Trophoblast cell (in vitro differentiated cells and primary cell): ENCODE measurements at regions not wholly inside any gene's neighbourhood (a gene's known extent, or its start where the extent isn't known, plus 50 kb on each side); places are given as distances from the start of the nearest gene placed in this dataset.
A peak's percentile ranks its signal among the peaks of the same experiment; 100 is the strongest.

ENCODE experiments used
- DNase-seq, 2 donors: peaks; one replicate each; pipeline ENCODE4 v3.0.0-alpha.2; 2016
- H2AFZ ChIP-seq: 2 replicates; pipeline ENCODE4 v1.6.1; 2013; ENCODE audit warnings: low read length, moderate library complexity, mild to moderate bottlenecking; ENCODE audit not compliant: insufficient read depth, poor library complexity
- H2AK5ac ChIP-seq: 2 replicates; pipeline ENCODE4 v1.6.1; 2013; ENCODE audit warnings: mild to moderate bottlenecking, low read length
- H2BK120ac ChIP-seq: 2 replicates; pipeline ENCODE4 v1.6.1; 2013; ENCODE audit warnings: low read length, mild to moderate bottlenecking, moderate library complexity; ENCODE audit not compliant: insufficient read depth, poor library complexity
- H2BK12ac ChIP-seq: 2 replicates; pipeline ENCODE4 v1.6.1; 2013; ENCODE audit warnings: mild to moderate bottlenecking, low read length, moderate library complexity
- H2BK5ac ChIP-seq: 2 replicates; pipeline ENCODE4 v1.6.1; 2013; ENCODE audit warnings: low read length, low read depth, moderate library complexity, mild to moderate bottlenecking; ENCODE audit not compliant: poor library complexity
- H3K14ac ChIP-seq: 2 replicates; pipeline ENCODE4 v1.6.1; 2013; ENCODE audit warnings: mild to moderate bottlenecking, low read length
- H3K18ac ChIP-seq: 2 replicates; pipeline ENCODE4 v1.6.1; 2013; ENCODE audit warnings: mild to moderate bottlenecking, low read length
- H3K23ac ChIP-seq: 2 replicates; pipeline ENCODE4 v1.6.1; 2013; ENCODE audit warnings: low read length
- H3K27ac ChIP-seq: 2 replicates; pipeline ENCODE4 v1.5.1; 2013; ENCODE audit warnings: low read depth, mild to moderate bottlenecking, inconsistent platforms, low read length, moderate library complexity
- H3K27me3 ChIP-seq: 2 replicates; pipeline ENCODE4 v1.6.1; 2013; ENCODE audit warnings: inconsistent platforms, mild to moderate bottlenecking, low read length, moderate library complexity; ENCODE audit not compliant: insufficient read depth
- H3K36me3 ChIP-seq, 2 experiments: 1 replicate in 1 of 2; 2 replicates in 1 of 2; pipeline ENCODE4 v1.6.1; 2013; ENCODE audit warnings: low read length in 2 of 2, mild to moderate bottlenecking in 2 of 2, moderate library complexity in 1 of 2; ENCODE audit not compliant: insufficient read depth in 2 of 2, control insufficient read depth in 1 of 2
- H3K4ac ChIP-seq: 2 replicates; pipeline ENCODE4 v1.6.1; 2013; ENCODE audit warnings: low read depth, mild to moderate bottlenecking, low read length, moderate library complexity
- H3K4me1 ChIP-seq, 2 experiments: 1 replicate in 1 of 2; 2 replicates in 1 of 2; pipeline ENCODE4 v1.6.1; 2013; ENCODE audit warnings: low read length in 2 of 2, mild to moderate bottlenecking in 2 of 2, moderate library complexity in 1 of 2; ENCODE audit not compliant: insufficient read depth in 2 of 2, control insufficient read depth in 1 of 2
- H3K4me2 ChIP-seq: 2 replicates; pipeline ENCODE4 v1.6.1; 2013; ENCODE audit warnings: inconsistent platforms, mild to moderate bottlenecking, low read length, moderate library complexity
- H3K4me3 ChIP-seq: 2 replicates; pipeline ENCODE4 v1.5.1; 2013; ENCODE audit warnings: mild to moderate bottlenecking, low read depth, low read length, inconsistent platforms
- H3K79me1 ChIP-seq: one replicate; pipeline ENCODE4 v1.6.1; 2013; ENCODE audit warnings: low read length
- H3K79me2 ChIP-seq: 2 replicates; pipeline ENCODE4 v1.6.1; 2013; ENCODE audit warnings: low read length, mild to moderate bottlenecking; ENCODE audit not compliant: control insufficient read depth, insufficient read depth, poor library complexity
- H3K9ac ChIP-seq: 2 replicates; pipeline ENCODE4 v1.6.1; 2013; ENCODE audit warnings: mild to moderate bottlenecking, low read length
- H3K9me3 ChIP-seq: 2 replicates; pipeline ENCODE4 v1.6.1; 2013; ENCODE audit warnings: low read depth, mild to moderate bottlenecking, control low read depth, inconsistent platforms, low read length; ENCODE audit not compliant: insufficient read depth
- H4K12ac ChIP-seq: 2 replicates; pipeline ENCODE4 v1.6.1; 2013; ENCODE audit warnings: low read depth, mild to moderate bottlenecking, low read length, moderate library complexity
- H4K8ac ChIP-seq: 2 replicates; pipeline ENCODE4 v1.6.1; 2013; ENCODE audit warnings: low read depth, mild to moderate bottlenecking, low read length, moderate library complexity
- H4K91ac ChIP-seq: one replicate; pipeline ENCODE4 v1.6.1; 2013; ENCODE audit warnings: low read depth, mild to moderate bottlenecking, low read length, moderate library complexity
- WGBS: extraction: QIAGEN DNeasy Blood & Tissue Kit; methylation state at CpG from one replicate; pipeline ENCODE4 v1.1.7; 2013; ENCODE audit warnings: missing lambda C conversion rate; ENCODE audit not compliant: insufficient read length, insufficient coverage; ENCODE audit errors: extremely low coverage; 5-methylcytosine and 5-hydroxymethylcytosine counted together

- Histone ChIP-seq H3K79me1 (peaks cover 4% of the 10 kb centered on the region), H4K8ac (no peak overlapping the region), H3K36me3 (no peaks in the 10 kb centered on the region), H3K9me3 (peaks cover 4% of the 10 kb centered on the region), H4K91ac (no peak overlapping the region), H3K4me2 (no peak overlapping the region), H3K4me1 (peaks cover 8 to 11% of the 10 kb centered on the region in 2 experiments), H3K4ac (no peak overlapping the region), H3K27ac (no peak overlapping the region), H3K14ac (no peak overlapping the region), H3K27me3 (no peaks in the 10 kb centered on the region), H3K23ac (no peak overlapping the region), H2AFZ (no peak overlapping the region), H2BK12ac (no peak overlapping the region), H4K12ac (no peak overlapping the region), H3K18ac (no peak overlapping the region), H3K4me3 (no peak overlapping the region), H2BK5ac (no peak overlapping the region), H2BK120ac (no peak overlapping the region), H3K79me2 (no peaks in the 10 kb centered on the region), H3K9ac (no peak overlapping the region), H2AK5ac (no peak overlapping the region)
- WGBS = no CpG with 5 or more reads among the region's 2 CpGs
- DNase-seq = no peak
Measured at GRCh38 chr14:66001356-66001755, 484.8 kb upstream of the CCDC196 start.

GRCh38 chr14:66003082-66003730 lies 483.0 kb upstream of the CCDC196 start:
- H3K27me3 ChIP-seq = no peaks in the 10 kb centered on the region
- no peak overlapping the region for H4K8ac ChIP-seq
- H2AK5ac ChIP-seq = no peak overlapping the region
- H3K9me3 ChIP-seq = peaks cover 4% of the 10 kb centered on the region
- no peak overlapping the region for H3K14ac ChIP-seq
- peak; percentile 25 to 32 for DNase-seq
- H4K91ac ChIP-seq = peak overlapping the region; percentile 13
- no peak overlapping the region for H4K12ac ChIP-seq
- peak overlapping the region; percentile 37 for H3K4me2 ChIP-seq
- peak overlapping the region; percentile 68 for H3K27ac ChIP-seq
- no peak overlapping the region for H2AFZ ChIP-seq
- H3K4me1 ChIP-seq = peaks cover 8 to 11% of the 10 kb centered on the region in 2 experiments
- no peak overlapping the region for H2BK120ac ChIP-seq
- no peak overlapping the region for H3K4ac ChIP-seq
- WGBS = no CpG with 5 or more reads among the region's 10 CpGs
- no peak overlapping the region for H2BK12ac ChIP-seq
- H3K4me3 ChIP-seq = no peak overlapping the region
- no peaks in the 10 kb centered on the region for H3K79me2 ChIP-seq
- no peak overlapping the region for H2BK5ac ChIP-seq
- no peak overlapping the region for H3K18ac ChIP-seq
- peaks cover 4% of the 10 kb centered on the region for H3K79me1 ChIP-seq
- no peak overlapping the region for H3K23ac ChIP-seq
- no peak overlapping the region for H3K9ac ChIP-seq
- H3K36me3 ChIP-seq = no peaks in the 10 kb centered on the region

GRCh38 chr14:66005900-66006434 lies 480.2 kb upstream of the CCDC196 start:
- H3K79me2 ChIP-seq = no peaks in the 10 kb centered on the region
- H3K4ac ChIP-seq = no peak overlapping the region
- no peak overlapping the region for H3K4me3 ChIP-seq
- no peak overlapping the region for H2AK5ac ChIP-seq
- no peak overlapping the region for H3K9ac ChIP-seq
- H3K27me3 ChIP-seq = no peaks in the 10 kb centered on the region
- DNase-seq = no peak
- H4K91ac ChIP-seq = no peak overlapping the region
- no CpG with 5 or more reads among the region's 2 CpGs for WGBS
- no peak overlapping the region for H2BK5ac ChIP-seq
- no peak overlapping the region for H4K12ac ChIP-seq
- H2AFZ ChIP-seq = no peak overlapping the region
- no peak overlapping the region for H3K14ac ChIP-seq
- peaks cover 10 to 12% of the 10 kb centered on the region in 2 experiments for H3K4me1 ChIP-seq
- H2BK120ac ChIP-seq = no peak overlapping the region
- H3K79me1 ChIP-seq = peaks cover 4% of the 10 kb centered on the region
- H3K36me3 ChIP-seq = no peaks in the 10 kb centered on the region
- no peak overlapping the region for H3K23ac ChIP-seq
- H4K8ac ChIP-seq = no peak overlapping the region
- no peak overlapping the region for H2BK12ac ChIP-seq
- H3K27ac ChIP-seq = no peak overlapping the region
- H3K9me3 ChIP-seq = no peaks in the 10 kb centered on the region
- no peak overlapping the region for H3K4me2 ChIP-seq
- H3K18ac ChIP-seq = no peak overlapping the region

- H3K18ac ChIP-seq = no peak overlapping the region
- H3K36me3 ChIP-seq = no peaks in the 10 kb centered on the region
- no peaks in the 10 kb centered on the region for H3K9me3 ChIP-seq
- no peak overlapping the region for H4K12ac ChIP-seq
- no peak overlapping the region for H2BK120ac ChIP-seq
- no peak for DNase-seq
- no peaks in the 10 kb centered on the region for H3K27me3 ChIP-seq
- H3K4ac ChIP-seq = no peak overlapping the region
- H3K79me2 ChIP-seq = no peaks in the 10 kb centered on the region
- H3K27ac ChIP-seq = no peak overlapping the region
- peaks cover under 1% of the 10 kb centered on the region for H3K79me1 ChIP-seq
- H3K4me2 ChIP-seq = no peak overlapping the region
- no peak overlapping the region for H4K91ac ChIP-seq
- H2BK12ac ChIP-seq = no peak overlapping the region
- H3K9ac ChIP-seq = no peak overlapping the region
- no peak overlapping the region for H4K8ac ChIP-seq
- H3K4me3 ChIP-seq = no peak overlapping the region
- no peak overlapping the region for H3K23ac ChIP-seq
- peaks cover 2 to 3% of the 10 kb centered on the region in 2 experiments for H3K4me1 ChIP-seq
- no peak overlapping the region for H3K14ac ChIP-seq
- WGBS = no CpG with 5 or more reads among the region's 2 CpGs
- H2AFZ ChIP-seq = no peak overlapping the region
- no peak overlapping the region for H2BK5ac ChIP-seq
- no peak overlapping the region for H2AK5ac ChIP-seq
Measured at GRCh38 chr14:66008631-66009030, 477.5 kb upstream of the CCDC196 start.
